K562 (cell line): ENCODE measurements at regions not wholly inside any gene's neighbourhood (a gene's known extent, or its start where the extent isn't known, plus 50 kb on each side); places are given as distances from the start of the nearest gene placed in this dataset.

ENCODE experiments used
- ATAC-seq: fragments of 200-7000 bp; cut with Tn5 transposase; 3 replicates; pipeline ENCODE4 v1.9.1; 2020; ENCODE audit warnings: moderate library complexity
- BruUV-seq: library from RNA; stranded (reverse); fragments of 400-500 nt; replicated peaks from 2 replicates; lab custom pipeline; 2021; lab: Mats Ljungman, UMichigan
- CTCF ChIA-PET: fragments of 300-600 bp; formaldehyde crosslinking; extraction: SDS; loops from one replicate; lab custom pipeline; 2021; ENCODE audit warnings: low intra/inter-chr PET ratio; lab: Yijun Ruan, JAX
- POLR2A ChIA-PET: fragments of 300-600, 350-650 bp; sonication (Branson Sonifier 250); formaldehyde crosslinking; extraction: SDS; loops from one replicate; lab custom pipeline; 2021; ENCODE audit warnings: antibody characterized with exemption, inconsistent platforms; lab: Yijun Ruan, JAX
- DNase-seq, 4 experiments: peaks; one replicate each; pipeline versions ENCODE4 v3.0.0 to v3.0.0-alpha.2; 2011 to 2018; ENCODE audit warnings: low spot score in 3 of 4, mixed read lengths in 3 of 4; ENCODE audit errors: extremely low read depth in 1 of 4
- FAIRE-seq: peaks from 2 replicates; lab custom pipeline; 2011; peaks lifted over from hg19 to GRCh38; lab: Jason Lieb, UNC
- H2AFZ ChIP-seq: 2 replicates; pipeline ENCODE4 v1.6.0; 2011; ENCODE audit warnings: low read depth, low read length, control low read depth, inconsistent platforms
- H3K27ac ChIP-seq: fragments of 200-600 bp; 3 replicates; pipeline ENCODE4 v1.8.0; 2011; ENCODE audit warnings: low read depth, mild to moderate bottlenecking, control low read depth, inconsistent platforms, low read length, moderate library complexity, mixed read lengths; ENCODE audit errors: extremely low read depth
- H3K27me3 ChIP-seq, 2 experiments: fragments of 300-600 bp in 1 of 2; 2 replicates in 1 of 2; 3 replicates in 1 of 2; pipeline versions ENCODE4 v1.6.0 to v1.8.0; 2011; ENCODE audit warnings: inconsistent platforms in 2 of 2, low read length in 2 of 2, mild to moderate bottlenecking in 1 of 2, mixed read lengths in 1 of 2, moderate library complexity in 1 of 2; ENCODE audit not compliant: control insufficient read depth in 2 of 2, insufficient read depth in 2 of 2
- H3K36me3 ChIP-seq: fragments of 300-600 bp; 3 replicates; pipeline ENCODE4 v1.8.0; 2011; ENCODE audit warnings: mild to moderate bottlenecking, low read length, inconsistent platforms; ENCODE audit not compliant: control insufficient read depth, insufficient read depth
- H3K4me1 ChIP-seq, 2 experiments: fragments of 200-600 bp in 1 of 2; replicated peaks in 1 of 2; 2 replicates in 1 of 2; 3 replicates in 1 of 2; pipeline versions ENCODE4 v1.5.1 to v1.8.0; 2011; ENCODE audit warnings: inconsistent platforms in 2 of 2, low read length in 2 of 2, mild to moderate bottlenecking in 1 of 2, mixed read lengths in 1 of 2, moderate library complexity in 1 of 2; ENCODE audit not compliant: control insufficient read depth in 2 of 2, insufficient read depth in 2 of 2
- H3K4me2 ChIP-seq: 2 replicates; pipeline ENCODE4 v1.6.1; 2011; ENCODE audit warnings: low read length, control low read depth, inconsistent platforms, mixed read lengths; ENCODE audit not compliant: insufficient read depth
- H3K4me3 ChIP-seq: fragments of 200-600 bp; sonication (generic), shearing (Covaris generic); 2 replicates; pipeline ENCODE4 v1.5.1; 2016; ENCODE audit warnings: control low read depth, inconsistent platforms
- H3K79me2 ChIP-seq: fragments of 200-600 bp; 3 replicates; pipeline ENCODE4 v1.8.0; 2011; ENCODE audit warnings: low read length, inconsistent platforms; ENCODE audit not compliant: control insufficient read depth, insufficient read depth
- H3K9ac ChIP-seq, 2 experiments: 2 replicates each; pipeline versions ENCODE4 v1.6.0 to v1.6.1; 2011; ENCODE audit warnings: low read depth in 2 of 2, low read length in 2 of 2, control low read depth in 1 of 2, inconsistent platforms in 1 of 2, mild to moderate bottlenecking in 1 of 2, mixed read lengths in 1 of 2; ENCODE audit not compliant: insufficient read depth in 1 of 2
- H3K9me1 ChIP-seq: one replicate; pipeline ENCODE4 v1.6.0; 2011; ENCODE audit warnings: inconsistent platforms, mild to moderate bottlenecking, low read length, moderate library complexity; ENCODE audit not compliant: control insufficient read depth, insufficient read depth
- H3K9me3 ChIP-seq: replicated peaks from 2 replicates; pipeline ENCODE4 v1.5.1; 2011; ENCODE audit warnings: low read depth, low read length, inconsistent platforms; ENCODE audit not compliant: control insufficient read depth, insufficient read depth
- H4K20me1 ChIP-seq: replicated peaks from 2 replicates; pipeline ENCODE4 v1.6.1; 2011; ENCODE audit warnings: low read length, inconsistent platforms, mixed read lengths; ENCODE audit not compliant: control insufficient read depth, insufficient read depth
- CREBBP ChIP-seq: IDR thresholded peaks from one replicate; pipeline ENCODE4 v1.6.1; 2012; ENCODE audit warnings: low read depth, mild to moderate bottlenecking, control low read depth, inconsistent platforms, low read length
- ELF2 ChIP-seq: fragments of 250-450 bp; sonication (Bioruptor Pico); IDR thresholded peaks from 2 replicates; pipeline ENCODE4 v1.5.0; 2021; ENCODE audit warnings: mild to moderate bottlenecking
- ESRRB ChIP-seq: fragments of 250-450 bp; sonication (Bioruptor Pico); IDR thresholded peaks from 2 replicates; pipeline ENCODE4 v1.5.0; 2020; ENCODE audit warnings: mild to moderate bottlenecking, moderate library complexity, borderline replicate concordance
- FOXK1 ChIP-seq: sonication (generic); formaldehyde crosslinking; IDR thresholded peaks from 2 replicates; pipeline ENCODE4 v1.8.0; 2022; ENCODE audit warnings: missing genetic modification reagents, mild to moderate bottlenecking, borderline replicate concordance
- GABPB1 ChIP-seq: sonication (generic); formaldehyde crosslinking; IDR thresholded peaks from 2 replicates; pipeline ENCODE4 v1.8.0; 2022; ENCODE audit warnings: mild to moderate bottlenecking, missing genetic modification reagents
- PRMT5 ChIP-seq: sonication (generic); formaldehyde crosslinking; IDR thresholded peaks from 2 replicates; pipeline ENCODE4 v1.5.0; 2020; ENCODE audit warnings: missing genetic modification reagents
- SLC30A9 ChIP-seq: fragments of 250-450 bp; sonication (Bioruptor Pico); IDR thresholded peaks from 2 replicates; pipeline ENCODE4 v1.8.0; 2022; ENCODE audit warnings: mild to moderate bottlenecking, moderate library complexity
- WGBS: fragments of 100-300 bp; shearing (Covaris generic); methylation state at CpG from one replicate; pipeline ENCODE4 v1.1.6; 2016; ENCODE audit warnings: low coverage, mixed read lengths; ENCODE audit not compliant: insufficient coverage; ENCODE audit errors: missing lambda C conversion rate; 5-methylcytosine and 5-hydroxymethylcytosine counted together
- in situ Hi-C: fragments of 300-500 bp; cut with MboI; formaldehyde crosslinking; loops from 4 replicates; pipeline ENCODE4 v1.15.0; 2018; ENCODE audit warnings: inconsistent platforms, mixed read lengths
- intact Hi-C: fragments of 100-400 bp; cut with micrococcal nuclease; formaldehyde crosslinking; loops from 2 replicates; pipeline ENCODE4 v1.14.2; 2022
- TF ChIP-seq, protein P1 (sequence below): fragments of 450-650 bp; IDR thresholded peaks from 2 replicates; pipeline ENCODE4 v1.7.1; 2018; ENCODE audit warnings: mild to moderate bottlenecking, low read depth; ENCODE audit not compliant: partially characterized antibody
- TF ChIP-seq, protein P2 (sequence below): fragments of 250-450 bp; sonication (Bioruptor Pico); IDR thresholded peaks from 2 replicates; pipeline ENCODE4 v1.5.0; 2021
- TF ChIP-seq, protein P3 (sequence below): fragments of 250-450 bp; sonication (Bioruptor Pico); IDR thresholded peaks from 2 replicates; pipeline ENCODE4 v1.8.0; 2022; ENCODE audit warnings: inconsistent platforms, mild to moderate bottlenecking, moderate library complexity, borderline replicate concordance
- TF ChIP-seq, protein P4 (sequence below), 2 experiments: fragments of 250-450 bp in 1 of 2; fragments of 450-650 bp in 1 of 2; sonication (Bioruptor Pico) in 1 of 2; IDR thresholded peaks; 2 replicates each; pipeline versions ENCODE4 v1.6.1 to v1.8.0; 2016 to 2021; ENCODE audit warnings: mild to moderate bottlenecking in 2 of 2, moderate library complexity in 2 of 2, missing compliant biosample characterization in 1 of 2, missing genetic modification characterization in 1 of 2
- TF ChIP-seq, protein P5 (sequence below): fragments of 250-450 bp; sonication (Bioruptor Pico); IDR thresholded peaks from 2 replicates; pipeline ENCODE4 v1.8.0; 2021; ENCODE audit warnings: borderline replicate concordance, mild to moderate bottlenecking, moderate library complexity; ENCODE audit not compliant: poor library complexity, severe bottlenecking

DNA sequence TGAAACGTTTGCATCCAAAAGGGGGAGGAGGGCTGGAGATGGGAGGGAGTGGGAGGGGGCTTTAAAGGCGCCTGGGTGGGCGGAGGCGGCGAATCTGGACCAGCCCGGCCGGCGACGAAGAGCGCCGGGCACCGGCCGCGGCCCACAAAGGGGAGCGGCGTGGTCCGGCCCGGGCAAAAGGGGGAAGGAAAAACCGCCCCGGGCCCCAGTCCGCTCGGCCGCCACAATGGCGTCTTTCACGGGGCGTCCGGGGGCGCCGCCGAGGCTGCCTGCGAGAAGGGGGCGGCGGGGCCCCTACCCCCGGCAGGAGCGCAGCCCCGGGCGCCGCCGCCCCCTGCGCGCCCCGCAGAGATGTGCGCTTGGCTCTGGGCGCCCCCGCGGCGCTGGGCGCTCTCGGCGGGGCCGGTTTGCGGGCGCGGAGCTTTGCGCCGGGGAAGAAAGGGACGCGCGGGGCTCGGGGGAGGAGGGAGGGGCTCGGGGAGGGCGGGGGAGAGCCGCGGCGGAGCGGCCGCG lies 108.1 kb upstream of the KCTD1 start:
- ATAC-seq: no peak
- no peaks in the 10 kb centered on the region for H3K9me3 ChIP-seq
- H3K27me3 ChIP-seq: peaks cover 5 to 9% of the 10 kb centered on the region in 2 experiments; a peak in 1 of 5 replicates
- in situ Hi-C loops: no loop called here
- TF ChIP-seq, protein P1, sequence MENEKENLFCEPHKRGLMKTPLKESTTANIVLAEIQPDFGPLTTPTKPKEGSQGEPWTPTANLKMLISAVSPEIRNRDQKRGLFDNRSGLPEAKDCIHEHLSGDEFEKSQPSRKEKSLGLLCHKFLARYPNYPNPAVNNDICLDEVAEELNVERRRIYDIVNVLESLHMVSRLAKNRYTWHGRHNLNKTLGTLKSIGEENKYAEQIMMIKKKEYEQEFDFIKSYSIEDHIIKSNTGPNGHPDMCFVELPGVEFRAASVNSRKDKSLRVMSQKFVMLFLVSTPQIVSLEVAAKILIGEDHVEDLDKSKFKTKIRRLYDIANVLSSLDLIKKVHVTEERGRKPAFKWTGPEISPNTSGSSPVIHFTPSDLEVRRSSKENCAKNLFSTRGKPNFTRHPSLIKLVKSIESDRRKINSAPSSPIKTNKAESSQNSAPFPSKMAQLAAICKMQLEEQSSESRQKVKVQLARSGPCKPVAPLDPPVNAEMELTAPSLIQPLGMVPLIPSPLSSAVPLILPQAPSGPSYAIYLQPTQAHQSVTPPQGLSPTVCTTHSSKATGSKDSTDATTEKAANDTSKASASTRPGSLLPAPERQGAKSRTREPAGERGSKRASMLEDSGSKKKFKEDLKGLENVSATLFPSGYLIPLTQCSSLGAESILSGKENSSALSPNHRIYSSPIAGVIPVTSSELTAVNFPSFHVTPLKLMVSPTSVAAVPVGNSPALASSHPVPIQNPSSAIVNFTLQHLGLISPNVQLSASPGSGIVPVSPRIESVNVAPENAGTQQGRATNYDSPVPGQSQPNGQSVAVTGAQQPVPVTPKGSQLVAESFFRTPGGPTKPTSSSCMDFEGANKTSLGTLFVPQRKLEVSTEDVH: no peak
- TF ChIP-seq ELF2 (CRISPR knock-in tag) (no peak), CREBBP (no peak), GABPB1 (CRISPR knock-in tag) (no peak), ESRRB (no peak), PRMT5 (no peak), FOXK1 (no peak), SLC30A9 (CRISPR knock-in tag) (no peak)
- TF ChIP-seq, protein P2, sequence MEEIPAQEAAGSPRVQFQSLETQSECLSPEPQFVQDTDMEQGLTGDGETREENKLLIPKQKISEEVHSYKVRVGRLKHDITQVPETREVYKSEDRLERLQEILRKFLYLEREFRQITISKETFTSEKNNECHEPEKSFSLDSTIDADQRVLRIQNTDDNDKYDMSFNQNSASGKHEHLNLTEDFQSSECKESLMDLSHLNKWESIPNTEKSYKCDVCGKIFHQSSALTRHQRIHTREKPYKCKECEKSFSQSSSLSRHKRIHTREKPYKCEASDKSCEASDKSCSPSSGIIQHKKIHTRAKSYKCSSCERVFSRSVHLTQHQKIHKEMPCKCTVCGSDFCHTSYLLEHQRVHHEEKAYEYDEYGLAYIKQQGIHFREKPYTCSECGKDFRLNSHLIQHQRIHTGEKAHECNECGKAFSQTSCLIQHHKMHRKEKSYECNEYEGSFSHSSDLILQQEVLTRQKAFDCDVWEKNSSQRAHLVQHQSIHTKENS (CRISPR knock-in tag): no peak
- TF ChIP-seq, protein P3, sequence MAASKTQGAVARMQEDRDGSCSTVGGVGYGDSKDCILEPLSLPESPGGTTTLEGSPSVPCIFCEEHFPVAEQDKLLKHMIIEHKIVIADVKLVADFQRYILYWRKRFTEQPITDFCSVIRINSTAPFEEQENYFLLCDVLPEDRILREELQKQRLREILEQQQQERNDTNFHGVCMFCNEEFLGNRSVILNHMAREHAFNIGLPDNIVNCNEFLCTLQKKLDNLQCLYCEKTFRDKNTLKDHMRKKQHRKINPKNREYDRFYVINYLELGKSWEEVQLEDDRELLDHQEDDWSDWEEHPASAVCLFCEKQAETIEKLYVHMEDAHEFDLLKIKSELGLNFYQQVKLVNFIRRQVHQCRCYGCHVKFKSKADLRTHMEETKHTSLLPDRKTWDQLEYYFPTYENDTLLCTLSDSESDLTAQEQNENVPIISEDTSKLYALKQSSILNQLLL (CRISPR knock-in tag): no peak
- TF ChIP-seq, protein P4, sequence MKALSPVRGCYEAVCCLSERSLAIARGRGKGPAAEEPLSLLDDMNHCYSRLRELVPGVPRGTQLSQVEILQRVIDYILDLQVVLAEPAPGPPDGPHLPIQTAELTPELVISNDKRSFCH (CRISPR knock-in tag; IDR thresholded peaks at IDR 0.05): no peak
- TF ChIP-seq, protein P4 (tag; IDR thresholded peaks at IDR 0.05): no peak
- TF ChIP-seq, protein P5, sequence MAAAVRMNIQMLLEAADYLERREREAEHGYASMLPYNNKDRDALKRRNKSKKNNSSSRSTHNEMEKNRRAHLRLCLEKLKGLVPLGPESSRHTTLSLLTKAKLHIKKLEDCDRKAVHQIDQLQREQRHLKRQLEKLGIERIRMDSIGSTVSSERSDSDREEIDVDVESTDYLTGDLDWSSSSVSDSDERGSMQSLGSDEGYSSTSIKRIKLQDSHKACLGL (CRISPR knock-in tag): no peak
- TF ChIP-seq, all 486 proteins: peak for 0
- H3K27ac ChIP-seq: no peak overlapping the region
- no peaks in the 10 kb centered on the region for H3K36me3 ChIP-seq
- ChIA-PET POLR2A (no interaction called here), CTCF (no interaction called here)
- H4K20me1 ChIP-seq: no peaks in the 10 kb centered on the region
- H3K4me2 ChIP-seq: no peak overlapping the region
- DNase-seq: no peak
- no peak overlapping the region for H2AFZ ChIP-seq
- H3K79me2 ChIP-seq: no peaks in the 10 kb centered on the region
- no peaks in the 10 kb centered on the region for H3K9me1 ChIP-seq
- H3K4me3 ChIP-seq: no peak overlapping the region
- peaks cover 0 to 9% of the 10 kb centered on the region in 2 experiments; a peak in 1 of 5 replicates for H3K4me1 ChIP-seq
- 19% methylated on average over 23 of the region's 68 CpGs for WGBS
- intact Hi-C loops: no loop called here
- no TSS peak for BruUV-seq
- H3K9ac ChIP-seq: no peak overlapping the region
- no peak for FAIRE-seq
